IPS-NIHi7 (cell line): ENCODE measurements at regions not wholly inside any gene's neighbourhood (a gene's known extent, or its start where the extent isn't known, plus 50 kb on each side); places are given as distances from the start of the nearest gene placed in this dataset.
"Not testable (repeated sequence)": the region's sequence is repeated elsewhere in the genome, so short reads cannot be mapped to it uniquely, and the experiment has no call there.

Experiments used
- DNase-seq: peaks from one replicate; pipeline ENCODE4 v3.0.0; 2012; ENCODE audit warnings: mixed read lengths; ENCODE audit errors: extremely low spot score

DNA sequence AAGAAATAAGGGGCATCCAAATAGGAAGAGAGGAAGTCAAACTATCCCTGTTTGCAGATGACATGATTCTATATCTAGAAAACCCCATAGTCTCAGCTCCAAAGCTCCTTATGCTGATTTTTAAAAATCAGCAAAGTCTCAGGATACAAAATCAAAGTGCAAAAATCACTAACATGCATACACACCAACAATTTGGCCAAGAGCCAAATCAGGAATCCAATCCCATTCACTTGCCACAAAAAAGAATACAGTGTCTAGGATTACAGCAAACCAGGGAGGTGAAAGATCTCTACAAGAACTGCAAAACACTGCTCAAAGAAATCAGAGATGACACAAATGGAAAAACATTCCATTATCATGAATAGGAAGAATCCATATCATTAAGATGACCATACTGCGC is 155.8 kb upstream of the ARHGAP42 start:
- DNase-seq = not testable (repeated sequence)

DNA sequence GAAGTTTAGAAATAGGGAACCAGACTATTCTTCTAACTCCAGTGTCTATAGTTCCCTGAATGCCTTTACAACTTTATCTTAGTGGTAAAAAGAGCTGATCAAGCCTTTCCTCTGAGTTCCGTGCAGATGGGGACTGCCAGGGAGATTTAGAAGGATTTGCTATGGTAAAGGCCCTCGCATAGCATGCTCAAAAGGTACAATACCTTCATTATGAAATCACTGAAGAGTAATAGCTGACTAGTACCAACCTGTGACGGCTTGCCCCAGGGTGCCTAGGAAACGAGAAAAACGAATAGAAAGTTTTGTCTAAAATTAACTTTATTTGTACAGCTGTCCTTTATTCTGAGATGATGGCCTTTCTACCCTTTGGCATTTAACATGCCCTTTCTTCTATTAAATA is 150.1 kb upstream of the ARHGAP42 start:
- no peak for DNase-seq

DNA sequence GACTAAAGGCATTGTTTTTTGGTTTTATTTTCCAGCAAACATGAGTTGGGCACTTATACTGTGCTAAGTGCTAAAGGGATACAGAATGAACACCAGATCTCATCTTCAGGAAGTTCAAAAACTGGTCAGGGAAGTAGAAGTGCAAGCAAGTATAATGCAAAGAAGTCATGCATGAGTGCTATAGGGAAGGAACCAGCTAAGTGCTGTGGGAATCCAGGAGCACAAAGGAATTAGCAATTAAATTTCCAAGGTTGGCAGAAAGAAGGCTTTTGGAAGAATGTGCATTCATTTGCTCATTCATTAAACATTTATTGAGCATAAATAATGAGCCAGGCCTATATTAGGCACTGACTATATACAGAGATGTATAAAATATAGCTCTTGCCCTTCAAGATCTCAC is 143.7 kb upstream of the ARHGAP42 start:
- no peak for DNase-seq

DNA sequence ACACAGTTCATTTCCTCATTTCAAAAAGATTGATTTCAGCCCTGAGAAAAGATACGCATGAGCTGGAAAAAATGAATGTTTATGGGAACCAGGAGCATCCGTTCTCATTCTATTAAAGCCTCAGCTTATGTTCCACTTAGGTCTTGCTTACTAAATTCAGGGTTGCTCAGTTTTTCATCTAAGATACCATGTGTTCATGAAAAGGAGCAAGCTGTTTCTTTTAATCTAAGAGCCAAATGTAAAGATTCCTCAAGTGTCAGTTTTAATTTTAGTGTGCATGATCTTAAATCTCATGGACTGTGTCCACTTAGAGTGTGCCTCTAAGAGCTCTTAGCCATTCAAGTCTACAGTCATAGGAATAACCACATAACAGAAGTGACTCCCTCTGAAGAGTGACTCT is 141.5 kb upstream of the ARHGAP42 start:
- no peak for DNase-seq

DNA sequence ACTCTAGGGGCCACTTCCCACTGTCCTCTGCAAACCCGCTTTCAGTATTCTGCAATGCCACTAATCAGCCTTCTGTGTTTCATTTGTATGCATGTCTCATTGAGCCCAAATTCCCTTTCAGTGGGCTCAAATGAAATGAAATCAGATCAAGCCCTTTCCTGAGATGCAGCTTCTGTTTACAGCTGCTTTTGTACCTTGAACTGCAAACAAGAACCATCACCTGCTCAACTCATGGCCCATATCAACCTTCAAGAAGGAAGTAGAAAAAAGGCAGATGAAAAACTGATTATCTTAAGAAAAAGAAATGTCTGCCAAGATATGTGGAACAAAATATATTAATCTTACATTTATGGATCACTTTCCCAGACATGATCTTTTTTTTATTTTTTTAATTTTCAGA is 141.1 kb upstream of the ARHGAP42 start:
- DNase-seq = no peak

DNA sequence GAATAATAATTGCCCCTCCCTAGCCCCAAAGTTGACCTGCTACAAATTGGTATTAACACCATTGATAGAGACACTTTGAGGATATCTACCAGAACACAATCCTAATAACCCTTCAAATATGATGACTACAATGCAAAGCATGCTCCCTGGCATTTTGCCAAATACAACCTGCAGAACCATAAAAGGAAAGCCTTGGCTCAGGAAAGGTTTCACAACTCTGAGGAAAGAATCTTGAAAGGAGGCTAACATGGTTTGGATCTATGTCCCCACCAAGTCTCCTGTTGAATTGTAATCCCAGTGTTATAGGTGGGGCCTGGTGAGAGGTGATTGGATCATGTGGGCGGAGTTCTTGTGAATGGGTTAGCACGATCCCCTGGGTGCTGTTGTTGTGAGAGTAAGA is 140.4 kb upstream of the ARHGAP42 start:
- no peak for DNase-seq

DNA sequence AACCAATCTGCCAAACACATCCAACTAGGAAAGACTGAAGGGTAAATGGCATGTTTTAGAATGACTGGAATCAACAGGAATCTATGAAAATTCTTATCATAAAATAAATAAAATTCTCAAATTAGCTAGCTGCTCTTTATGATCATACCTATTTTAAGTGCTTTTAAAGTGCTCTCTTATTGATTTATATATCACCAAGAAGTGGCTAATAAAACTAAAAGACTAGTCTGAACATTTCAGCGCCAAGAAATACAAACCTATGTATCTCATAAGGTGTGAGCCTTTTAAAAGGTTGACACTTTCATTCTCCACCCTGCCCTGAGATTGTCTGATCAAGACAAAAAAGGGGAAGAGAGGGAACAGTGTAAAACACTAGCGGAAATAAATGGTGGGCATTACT is 136.8 kb upstream of the ARHGAP42 start:
- DNase-seq = no peak

DNA sequence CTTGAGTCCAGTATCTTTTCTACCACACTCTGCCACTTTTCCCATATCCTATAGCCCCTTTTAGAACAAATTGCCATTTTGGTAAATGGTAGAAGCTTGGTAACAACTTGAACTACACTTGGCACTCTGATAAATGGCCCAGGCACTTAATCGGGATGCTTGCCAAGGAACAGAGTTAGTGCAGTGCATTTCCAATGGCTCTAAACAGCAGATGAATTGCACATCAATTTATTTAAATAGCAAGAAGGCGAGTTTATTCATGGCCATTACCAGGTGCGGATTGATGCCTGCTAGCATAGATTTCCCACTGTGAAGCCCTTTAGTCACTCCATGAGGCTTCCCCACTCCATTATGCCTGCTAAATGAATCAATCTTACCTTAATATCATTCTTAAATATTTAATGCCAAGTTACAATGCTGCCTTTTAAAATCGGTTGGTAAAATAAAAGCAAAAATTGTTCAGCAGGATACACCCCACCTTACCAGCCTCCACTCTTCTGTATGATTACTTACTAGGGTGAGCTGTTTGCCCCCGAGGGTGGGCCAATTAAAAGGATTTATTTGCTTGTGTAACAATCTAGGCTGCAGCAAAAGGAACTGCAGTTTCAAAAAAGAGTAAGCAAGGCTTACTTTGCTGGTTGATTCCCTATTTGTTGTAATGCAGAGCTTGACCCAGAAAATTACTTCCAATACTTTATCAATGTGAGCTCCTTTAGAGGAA is 136.0 kb upstream of the ARHGAP42 start:
- DNase-seq = no peak

DNA sequence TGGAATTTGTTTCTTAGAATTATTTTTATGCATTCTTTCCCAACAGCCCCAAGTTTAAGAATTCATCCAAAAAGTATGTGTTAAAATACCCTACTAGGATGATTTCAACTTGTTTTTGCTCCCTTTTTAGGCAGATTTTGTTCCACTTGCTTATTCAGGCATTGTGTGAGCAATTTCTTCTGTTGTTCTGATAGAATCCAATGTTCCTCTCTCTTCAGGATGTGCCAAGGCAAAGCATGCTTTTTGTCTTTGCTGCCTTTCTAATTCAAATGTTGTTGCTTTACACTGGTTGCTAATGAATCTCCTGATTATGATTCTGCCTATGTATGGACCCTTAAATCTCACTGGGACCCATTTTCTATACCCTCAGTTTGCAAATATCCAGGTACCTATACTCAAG is 131.2 kb upstream of the ARHGAP42 start:
- no peak for DNase-seq

DNA sequence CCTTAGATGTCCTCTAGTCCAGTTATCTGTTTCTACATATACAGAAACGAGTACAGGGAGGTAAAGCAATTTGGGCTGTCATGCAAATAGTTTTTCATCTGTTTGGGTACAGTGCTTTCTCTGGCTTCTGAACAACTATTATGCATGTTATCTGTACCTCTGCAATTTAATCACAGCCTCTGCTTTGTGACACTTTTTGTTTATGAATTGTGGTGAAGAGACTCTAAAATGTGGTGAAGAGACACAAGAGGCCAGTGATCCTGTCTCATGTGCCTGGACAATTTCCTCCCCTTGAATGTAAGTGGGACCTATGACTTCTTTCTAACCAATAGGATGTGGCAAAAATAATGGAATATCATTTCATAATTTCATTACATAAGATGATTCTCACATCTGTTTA is 130.3 kb upstream of the ARHGAP42 start:
- no peak for DNase-seq

DNA sequence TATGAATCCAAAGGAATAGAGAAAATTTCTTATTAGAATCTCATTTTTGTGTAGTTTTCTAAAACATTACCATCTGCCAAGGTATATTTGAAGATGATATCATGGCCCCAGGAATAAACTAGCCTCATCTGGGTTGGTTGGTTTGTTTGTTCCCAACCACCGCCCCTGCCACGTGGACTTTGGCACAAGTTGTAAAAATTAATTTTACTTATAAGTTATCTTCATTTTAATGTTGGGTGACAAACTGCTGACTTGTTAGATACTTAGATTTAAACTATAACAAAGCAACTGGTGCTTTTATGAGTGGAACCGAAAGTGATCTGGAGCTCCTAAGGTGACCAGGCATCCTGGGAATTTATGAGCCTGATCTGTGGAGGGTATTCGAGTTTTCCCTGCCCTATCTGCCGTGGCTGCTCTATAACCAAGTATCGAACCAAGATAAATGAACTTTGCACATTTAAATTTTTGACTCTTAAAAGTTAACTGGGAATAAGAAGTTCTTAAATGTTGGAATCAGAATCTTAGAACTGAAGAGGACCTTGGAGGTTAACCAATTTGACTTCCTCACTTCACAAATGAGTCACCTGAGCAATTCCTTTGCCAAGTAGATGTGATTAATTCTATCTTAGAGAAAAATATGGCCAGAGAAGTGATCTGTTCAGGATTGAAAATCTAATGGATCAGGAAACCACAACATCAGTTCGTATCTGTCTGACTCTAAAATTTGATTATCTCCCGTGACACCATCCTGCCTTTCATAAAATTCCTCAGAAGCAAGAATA is 129.1 kb upstream of the ARHGAP42 start:
- no peak for DNase-seq

DNA sequence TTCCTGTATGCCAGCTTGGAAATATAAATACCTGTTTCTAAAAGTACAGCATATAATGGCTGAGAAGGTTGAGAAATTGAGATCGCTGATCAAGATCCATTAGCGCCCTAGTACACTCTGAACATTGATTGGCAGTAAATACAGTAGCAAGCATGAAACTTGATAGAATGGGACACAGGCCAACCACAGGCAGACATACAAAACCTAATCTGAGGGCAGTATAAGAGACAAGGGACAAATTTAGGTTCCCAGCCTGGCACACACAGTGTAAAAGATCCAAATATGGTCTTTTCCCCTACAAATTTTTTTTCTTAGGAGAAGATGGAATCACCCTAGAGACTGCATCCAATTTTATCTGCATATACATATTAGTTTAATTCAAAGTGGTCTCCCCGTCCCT is 126.5 kb upstream of the ARHGAP42 start:
- no peak for DNase-seq

DNA sequence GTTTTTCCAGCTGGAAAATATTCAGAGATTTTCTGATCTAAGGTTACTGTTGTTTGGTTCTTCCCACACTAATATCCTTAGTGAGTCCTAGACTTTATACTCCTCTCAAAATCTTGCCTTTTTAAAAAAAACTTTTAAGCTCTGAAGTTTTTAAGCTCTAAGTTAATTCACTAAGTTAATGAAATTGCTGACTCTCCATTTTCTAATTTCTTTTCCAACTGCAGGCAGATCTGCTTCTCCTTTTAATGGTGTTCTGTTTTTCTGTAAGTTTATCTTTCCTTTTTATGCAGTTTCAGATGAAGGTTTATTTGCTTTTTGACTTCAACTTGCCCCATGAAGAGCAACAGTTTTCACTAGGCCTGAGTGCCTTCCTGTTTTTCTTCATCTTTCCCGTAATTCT is 125.8 kb upstream of the ARHGAP42 start:
- no peak for DNase-seq

DNA sequence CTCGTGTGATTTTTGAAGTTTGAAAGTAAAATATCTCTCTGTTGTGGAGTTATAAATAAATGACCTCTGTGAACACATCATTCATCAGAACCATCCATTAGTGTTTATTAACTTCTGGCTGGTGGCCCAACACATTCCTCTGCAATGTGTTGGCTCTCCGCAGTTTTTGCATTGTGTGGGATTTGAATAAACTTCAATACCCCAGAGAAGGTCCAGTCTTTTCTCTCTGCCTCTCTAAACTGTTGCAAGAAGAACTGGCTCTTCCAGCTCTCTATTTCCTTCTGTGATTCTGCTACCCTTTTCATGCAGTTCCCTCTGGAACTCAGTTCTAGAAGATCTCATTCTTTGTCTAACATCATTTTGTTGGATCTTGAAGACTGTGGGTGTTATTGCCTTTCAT is 125.0 kb upstream of the ARHGAP42 start:
- no peak for DNase-seq

DNA sequence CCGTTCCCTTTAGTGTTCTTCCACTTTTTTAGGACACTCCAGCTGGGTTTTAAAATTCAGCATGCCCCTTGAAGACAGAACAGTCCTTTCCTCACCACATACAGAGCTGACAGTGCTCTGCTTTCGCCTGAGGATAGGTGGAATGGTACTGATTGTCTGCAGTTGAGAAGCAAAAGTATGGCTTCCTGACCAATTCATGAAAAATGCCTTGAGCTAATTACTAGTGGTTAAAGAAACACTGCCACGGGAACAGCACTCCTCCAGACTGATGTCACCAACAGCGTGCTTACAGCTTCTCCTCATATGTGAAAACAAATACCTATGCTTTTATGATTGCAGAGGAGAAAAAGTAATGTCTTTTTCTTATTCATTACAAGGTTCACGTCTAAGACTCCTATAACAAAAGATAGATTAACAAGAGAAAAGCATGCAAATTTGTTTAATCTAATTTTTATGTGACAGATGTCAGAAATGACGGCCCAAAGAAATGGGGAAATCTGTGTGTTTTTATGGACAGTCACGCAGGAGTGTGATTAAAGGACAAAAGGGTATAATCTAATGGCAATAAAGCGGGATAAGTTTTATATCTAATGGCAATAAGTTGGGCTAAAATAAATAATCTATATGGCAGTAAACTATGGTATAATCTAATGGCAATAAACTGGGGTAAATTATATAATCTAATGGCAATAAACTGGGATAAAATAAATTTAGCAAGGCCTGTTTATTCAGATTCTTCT is 123.4 kb upstream of the ARHGAP42 start:
- no peak for DNase-seq

DNA sequence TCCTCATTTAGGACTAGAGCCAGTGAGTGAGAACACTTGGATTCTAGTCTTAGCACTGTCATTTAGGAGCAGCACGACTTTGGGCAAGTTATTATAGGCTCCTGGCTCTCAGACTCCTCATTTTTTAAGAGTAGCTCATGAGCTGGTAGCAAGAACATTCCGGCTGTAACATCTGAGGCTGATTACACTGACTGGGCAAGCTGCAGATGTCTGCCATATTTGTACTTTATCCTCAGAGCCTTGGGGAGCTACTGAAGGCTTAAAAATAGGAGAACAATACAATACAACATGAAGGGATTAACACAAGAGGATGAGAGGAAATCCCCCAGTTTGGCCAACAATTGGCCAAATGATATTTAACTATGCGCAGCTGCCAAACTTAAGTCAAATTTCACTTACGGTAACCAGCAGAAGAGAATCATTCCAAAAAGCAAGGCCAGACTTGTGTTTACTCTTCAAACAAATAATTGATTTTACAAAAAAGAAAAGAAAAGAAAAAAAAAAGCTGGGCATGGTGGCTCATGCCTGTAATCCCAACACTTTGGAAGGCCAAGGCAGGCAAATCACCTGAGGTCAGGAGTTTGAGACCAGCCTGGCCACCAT is 113.1 kb upstream of the ARHGAP42 start:
- no peak for DNase-seq

DNA sequence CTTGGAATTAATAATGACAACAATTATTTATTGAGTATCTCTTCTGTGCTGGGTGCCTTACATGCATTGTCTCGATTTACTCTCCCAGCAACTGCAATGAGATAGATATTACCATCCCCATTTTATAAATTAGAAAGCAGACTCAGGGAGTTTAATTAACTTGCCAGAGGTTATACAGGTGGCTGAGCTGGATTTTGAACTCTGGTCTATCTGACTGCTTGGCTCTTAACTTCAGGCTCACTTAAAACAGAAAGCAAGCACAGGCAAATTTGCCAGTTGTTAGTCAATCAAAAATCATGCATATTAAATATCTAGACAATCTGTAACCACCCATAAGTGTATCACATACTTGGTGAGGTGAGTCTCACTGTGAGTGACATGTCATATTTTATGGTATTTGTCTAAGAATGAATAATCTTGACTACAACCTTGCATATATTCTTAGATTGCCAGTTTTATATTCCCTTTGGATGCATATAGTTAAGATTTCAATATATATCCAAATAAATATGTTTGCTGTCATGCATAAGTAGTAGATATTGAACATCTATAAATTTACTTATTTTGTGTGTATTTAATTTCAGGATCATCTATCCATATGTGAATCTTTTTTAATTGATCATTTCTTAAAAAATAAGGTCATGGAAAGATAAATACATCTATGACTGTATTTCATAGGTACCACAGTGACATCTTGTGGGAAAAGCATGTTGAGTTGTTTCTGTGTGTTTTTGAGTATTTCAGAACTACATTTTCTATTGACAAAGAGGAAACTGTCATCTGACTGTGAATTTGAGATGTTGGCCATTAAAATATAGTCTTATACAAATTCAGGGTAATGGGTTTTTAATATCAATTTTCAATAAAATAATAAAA is 112.0 kb upstream of the ARHGAP42 start:
- DNase-seq = no peak

DNA sequence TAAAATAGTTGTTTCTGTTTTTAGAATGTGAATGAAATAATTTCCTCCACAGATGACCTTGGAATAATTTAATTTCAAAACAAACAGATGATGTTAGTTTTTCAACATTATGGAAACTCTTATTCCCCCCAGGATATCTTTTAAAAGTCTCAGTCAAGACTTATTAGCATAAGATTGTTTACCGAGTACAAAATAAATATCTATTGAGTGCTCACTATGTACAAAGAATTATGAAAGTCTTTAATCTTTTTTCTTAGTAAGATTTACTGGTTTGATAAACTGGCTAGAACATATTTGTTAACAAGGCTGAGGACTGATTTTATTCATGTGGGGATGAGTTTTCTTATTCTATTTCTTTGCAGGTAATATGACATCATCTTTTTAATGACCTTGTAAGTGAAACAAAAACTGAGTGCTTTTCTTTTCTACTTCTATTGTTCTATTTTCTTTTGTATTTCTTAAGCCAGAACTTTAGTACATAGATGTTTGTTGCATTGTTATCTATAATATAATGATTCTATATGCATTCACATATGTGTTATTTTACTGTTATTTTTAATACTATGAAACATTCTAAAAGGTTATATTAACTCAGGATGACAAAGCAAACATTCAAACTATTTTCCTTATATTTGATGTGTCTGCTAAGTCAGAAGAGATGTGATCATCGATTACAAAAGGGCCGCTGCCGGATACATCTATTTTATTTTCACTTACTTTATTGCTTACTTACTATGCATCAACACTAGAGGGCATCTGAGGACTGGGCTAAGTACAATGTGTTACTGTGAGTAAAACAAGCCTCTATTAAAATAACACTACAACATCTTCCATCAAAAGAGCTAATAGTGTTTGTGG is 111.0 kb upstream of the ARHGAP42 start:
- peak; percentile 37 for DNase-seq

DNA sequence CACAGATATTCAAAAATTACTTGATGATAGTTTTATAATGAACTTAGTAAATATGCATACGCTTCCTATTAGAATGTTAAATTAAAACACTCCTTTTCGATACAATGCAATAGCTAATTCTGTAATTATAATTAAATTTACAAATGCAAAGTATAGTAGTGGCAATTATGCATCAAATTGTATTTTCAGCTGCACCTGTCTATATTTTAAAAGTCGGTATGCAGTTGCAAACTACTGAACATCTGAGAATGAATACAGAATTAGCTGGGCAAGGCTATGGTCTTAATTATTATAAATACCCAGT is 110.4 kb upstream of the ARHGAP42 start:
- DNase-seq = no peak

DNA sequence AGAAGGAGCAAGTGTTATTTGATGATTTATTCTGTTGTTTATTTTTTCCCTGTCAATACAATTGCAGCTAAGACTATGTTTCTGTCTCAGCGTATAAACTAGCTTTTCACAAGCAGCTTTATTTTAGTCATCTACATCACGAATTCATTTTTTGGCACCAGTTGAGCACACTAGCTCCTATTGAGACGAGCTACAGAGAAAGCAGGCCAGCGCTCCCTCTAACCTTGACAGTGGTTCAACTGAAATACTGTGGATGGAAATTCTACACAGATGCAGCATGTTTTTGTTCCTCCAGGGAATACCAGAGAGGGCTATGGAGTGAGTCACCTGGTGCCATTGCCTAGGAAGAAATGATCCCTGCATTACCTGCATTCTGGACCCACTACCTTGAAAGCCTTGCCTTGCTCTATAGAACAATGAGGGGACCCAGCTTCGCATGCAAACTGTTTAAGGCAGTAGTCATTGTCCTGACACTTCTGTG is 108.2 kb upstream of the ARHGAP42 start:
- peak; percentile 41 for DNase-seq
